Fibroblast of skin of left quadriceps (primary cell): ENCODE measurements at regions not wholly inside any gene's neighbourhood (a gene's known extent, or its start where the extent isn't known, plus 50 kb on each side); places are given as distances from the start of the nearest gene placed in this dataset.

Experiments
- DNase-seq, 2 experiments: peaks; one replicate each; pipeline ENCODE4 v3.0.0-alpha.2; 2013; ENCODE audit warnings: low read depth in 2 of 2

DNA sequence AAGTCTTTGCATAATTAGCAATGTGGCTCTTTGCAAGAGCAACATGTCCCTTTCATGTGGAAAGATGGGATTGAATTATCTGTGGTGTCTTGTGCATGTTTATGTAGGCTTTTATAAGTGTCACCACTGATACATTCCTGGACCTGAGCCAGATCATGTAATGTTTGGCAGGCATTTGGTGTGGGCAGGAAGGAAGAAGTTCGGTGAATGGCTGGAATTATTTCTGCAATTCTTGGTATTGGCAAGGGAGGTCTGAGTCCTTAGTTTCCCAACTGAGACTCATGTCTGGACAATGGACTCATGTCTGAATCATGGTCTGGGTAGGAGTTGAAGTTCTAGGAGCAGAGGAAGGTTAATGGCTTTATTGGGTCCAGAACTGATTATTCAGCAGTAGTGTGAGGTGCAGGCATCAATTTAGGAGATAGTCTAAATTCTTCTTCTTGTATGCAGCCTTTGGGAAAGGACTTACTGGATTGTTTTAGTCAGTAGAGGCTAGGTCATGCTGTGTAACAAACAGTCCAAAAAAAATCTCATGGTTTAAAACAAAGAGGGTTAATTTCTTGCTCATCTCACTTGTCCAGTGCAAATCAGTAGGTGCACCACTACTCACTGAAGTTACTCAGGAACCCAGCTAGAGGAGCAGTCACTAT is 186.5 kb upstream of the LHX5 start:
- DNase-seq, result no peak

DNA sequence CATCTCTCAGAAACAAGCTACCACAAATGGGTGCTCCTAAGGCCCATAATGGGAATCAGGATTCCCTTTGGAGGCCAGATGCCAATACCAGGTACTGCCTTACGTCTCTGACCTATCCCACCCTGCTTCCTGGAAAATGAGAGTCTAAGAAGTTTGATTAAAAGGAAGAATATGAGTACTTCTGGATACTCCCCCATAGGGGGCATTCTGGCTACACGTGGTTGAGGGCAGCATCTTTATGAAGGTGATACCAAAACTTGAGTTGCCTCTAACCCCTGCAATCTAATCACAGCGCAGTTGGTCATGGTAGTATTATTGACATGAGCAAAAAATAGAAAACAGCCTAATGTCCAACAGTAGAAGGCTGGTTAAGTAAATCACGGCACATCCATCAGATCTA is 184.2 kb upstream of the LHX5 start:
- DNase-seq, result no peak

DNA sequence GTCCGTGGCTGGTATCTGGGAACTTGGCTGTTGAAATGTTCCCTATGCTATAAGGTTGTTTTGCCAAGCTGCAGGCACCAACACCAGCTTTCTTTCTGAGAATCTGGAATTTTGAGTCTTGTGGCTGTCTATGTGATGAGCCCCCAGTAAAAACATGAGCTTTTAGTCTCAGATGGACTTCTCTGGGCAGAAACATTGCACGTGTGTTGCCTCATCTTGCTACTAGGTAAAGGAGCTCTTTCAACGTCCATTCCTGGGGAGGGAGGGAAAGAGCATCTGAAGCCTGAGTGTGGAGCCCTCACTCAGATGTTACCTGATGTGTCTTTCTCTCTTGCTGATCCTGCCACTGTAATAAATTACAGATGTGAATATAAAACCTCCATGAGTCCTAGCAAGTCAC is 183.8 kb upstream of the LHX5 start:
- DNase-seq, result no peak

GRCh38 chr12:113651662-113652061 is 180.0 kb upstream of the LHX5 start:
- DNase-seq, result no peak

GRCh38 chr12:113650476-113650875 is 178.8 kb upstream of the LHX5 start:
- DNase-seq, result no peak

GRCh38 chr12:113649256-113649830 is 177.7 kb upstream of the LHX5 start:
- DNase-seq, result no peak

GRCh38 chr12:113647048-113647447 is 175.4 kb upstream of the LHX5 start:
- no peak for DNase-seq

DNA sequence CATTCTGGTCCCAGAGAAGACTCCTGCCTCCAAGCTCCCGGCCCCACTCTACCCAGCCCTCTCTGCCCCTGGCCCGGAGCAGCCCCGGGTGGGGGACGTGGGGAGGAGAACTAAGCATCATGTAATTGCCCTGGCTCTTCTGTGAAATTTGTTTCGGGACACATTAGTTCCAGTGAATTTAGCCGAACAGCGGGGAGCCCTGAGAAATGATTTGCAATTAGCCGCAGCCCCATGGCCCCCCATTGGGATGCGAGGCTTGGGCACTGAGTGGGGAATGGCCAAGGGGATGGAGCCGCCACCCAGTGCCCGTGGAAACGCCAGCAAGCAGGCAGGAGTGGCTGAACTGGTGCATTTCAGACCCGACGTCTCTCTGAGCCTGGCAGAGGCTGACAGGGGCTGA is 173.9 kb upstream of the LHX5 start:
- DNase-seq, result no peak

GRCh38 chr12:113645183-113645582 is 173.5 kb upstream of the LHX5 start:
- no peak for DNase-seq

- DNase-seq, result no peak
These were observed 171.7 kb upstream of the LHX5 start for GRCh38 chr12:113643177-113643974.

DNA sequence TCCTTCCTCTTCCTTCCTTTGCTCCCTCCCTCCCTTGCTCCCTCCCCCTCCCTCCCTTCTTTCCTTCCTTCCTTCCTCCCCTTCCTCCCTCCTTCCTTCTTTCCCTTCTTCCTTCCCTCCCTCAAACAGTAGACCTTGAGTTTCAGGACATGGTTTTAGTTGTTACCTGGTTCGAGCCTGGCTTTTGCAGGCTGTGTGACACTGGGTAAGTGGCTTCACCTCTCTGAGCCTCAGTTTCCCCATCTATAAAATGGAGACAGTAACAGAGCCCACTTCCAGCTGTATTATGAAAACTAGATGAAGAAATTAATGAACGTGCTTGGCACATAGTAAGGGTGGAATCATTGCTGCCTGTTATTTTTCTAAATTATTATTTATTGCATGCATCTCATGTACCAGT is 171.0 kb upstream of the LHX5 start:
- DNase-seq, result no peak

GRCh38 chr12:113642216-113642615 is 170.5 kb upstream of the LHX5 start:
- no peak for DNase-seq

DNA sequence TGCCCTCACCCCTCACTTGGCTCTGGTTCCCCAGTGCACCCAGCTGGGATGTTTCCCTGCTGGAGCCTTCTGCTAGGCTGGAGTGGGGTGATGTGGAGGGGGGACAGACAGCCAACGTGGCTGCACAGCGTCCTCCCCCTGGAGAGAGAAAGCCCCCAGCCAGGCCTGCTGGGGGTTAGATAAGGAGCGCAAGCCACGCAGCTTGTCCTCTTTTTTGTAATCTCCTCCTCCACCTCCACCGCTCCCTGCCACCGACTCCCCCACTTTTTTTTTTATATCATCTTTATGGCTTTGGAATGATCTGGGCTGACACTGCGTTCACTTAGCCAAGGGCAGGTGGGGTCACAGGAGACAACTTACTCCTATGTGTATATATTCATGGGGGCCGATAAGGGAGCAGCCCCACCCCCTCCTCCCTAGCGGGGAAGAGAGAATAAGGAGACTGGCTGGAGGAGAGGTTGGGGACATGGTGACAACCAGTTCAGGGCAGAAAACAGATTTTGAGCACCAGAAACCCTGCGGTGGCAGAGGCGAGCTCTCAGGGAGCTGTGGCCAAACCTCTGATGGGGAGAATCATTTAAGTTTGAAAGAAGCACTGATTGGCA is 169.9 kb upstream of the LHX5 start:
- DNase-seq, result no peak

GRCh38 chr12:113640837-113641236 is 169.2 kb upstream of the LHX5 start:
- DNase-seq, result no peak

- no peak for DNase-seq
These were observed 167.8 kb upstream of the LHX5 start for GRCh38 chr12:113639474-113639873.

DNA sequence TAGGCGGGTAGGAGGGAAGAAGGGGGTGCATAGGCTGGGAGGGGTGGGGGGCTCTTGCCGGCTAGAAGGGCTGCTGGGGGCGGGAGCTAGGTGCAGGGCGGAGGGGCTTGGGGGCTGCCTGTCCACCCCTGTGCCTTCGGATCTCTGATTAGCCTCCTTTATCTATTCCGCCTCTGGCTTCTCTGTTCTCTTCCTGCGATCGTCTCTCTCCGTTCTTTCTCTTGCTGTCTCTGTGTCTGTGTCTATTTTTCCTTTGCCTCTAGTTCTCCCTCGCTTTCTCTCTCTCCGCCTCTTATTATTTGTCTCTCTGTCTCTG is 166.7 kb upstream of the LHX5 start:
- no peak for DNase-seq

- DNase-seq, result no peak
These were observed 163.3 kb upstream of the LHX5 start for GRCh38 chr12:113634982-113635381.

- DNase-seq, result no peak
These were observed 162.8 kb upstream of the LHX5 start for GRCh38 chr12:113634474-113634873.

- no peak for DNase-seq
These were observed 162.1 kb upstream of the LHX5 start for GRCh38 chr12:113633678-113634332.

GRCh38 chr12:113630625-113631024 is 159.0 kb upstream of the LHX5 start:
- DNase-seq, result no peak

DNA sequence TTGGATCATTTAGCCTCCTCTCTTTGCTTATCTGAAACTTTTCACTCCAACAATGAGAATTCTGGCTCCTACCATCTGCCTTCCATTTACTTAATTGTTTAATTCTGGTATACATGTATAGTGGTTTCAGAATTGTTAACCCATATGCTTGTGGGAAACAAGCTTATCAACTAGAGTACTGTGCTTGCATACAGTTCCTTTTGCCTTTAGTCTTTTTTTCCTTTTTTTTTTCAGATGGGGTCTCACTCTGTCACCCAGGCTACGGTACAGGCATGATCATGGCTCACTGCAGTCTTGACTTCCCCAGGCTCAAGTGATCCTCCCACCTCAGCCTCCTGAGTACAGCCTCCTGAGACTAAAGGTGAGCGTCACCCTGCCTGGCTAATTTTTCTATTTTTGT is 153.8 kb upstream of the LHX5 start:
- no peak for DNase-seq

DNA sequence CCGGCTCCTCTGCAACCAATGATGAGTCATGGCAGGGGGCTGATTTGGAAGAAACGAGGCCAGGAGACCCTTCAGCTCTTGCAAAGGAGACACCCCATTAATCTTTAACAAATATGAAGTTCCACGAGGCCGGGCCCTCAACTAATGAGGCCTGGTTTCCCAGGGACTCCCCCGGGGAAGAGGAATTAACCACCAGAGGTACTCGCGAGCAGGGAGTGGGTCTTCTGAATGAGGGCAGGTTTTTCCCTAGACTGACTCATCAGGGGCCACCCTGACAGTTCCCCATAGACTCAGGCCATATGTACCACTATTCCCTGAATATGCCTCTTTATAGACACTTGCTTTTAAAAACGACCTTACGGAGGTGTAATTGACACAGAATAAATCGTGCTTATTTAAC is 150.7 kb upstream of the LHX5 start:
- no peak for DNase-seq
